Aorta (tissue), 5 donors: ENCODE measurements at regions not wholly inside any gene's neighbourhood (a gene's known extent, or its start where the extent isn't known, plus 50 kb on each side); places are given as distances from the start of the nearest gene placed in this dataset.
"Not testable (repeated sequence)": the region's sequence is repeated elsewhere in the genome, so short reads cannot be mapped to it uniquely, and the experiment has no call there.

Experiments used
- ATAC-seq: fragments of 200-7000 bp; cut with Tn5 transposase; one replicate; pipeline ENCODE4 v1.9.1; 2022; ENCODE audit warnings: moderate library complexity; ENCODE audit not compliant: low FRiP score
- DNase-seq, 2 donors: peaks; one replicate each; pipeline ENCODE4 v3.0.0-alpha.2; 2020
- H3K27ac ChIP-seq, 2 donors: one replicate each; pipeline ENCODE4 v1.5.1; 2013; ENCODE audit warnings: low read length in 2 of 2, mild to moderate bottlenecking in 2 of 2, moderate library complexity in 2 of 2, control low read depth in 1 of 2, inconsistent platforms in 1 of 2, low read depth in 1 of 2
- H3K27me3 ChIP-seq, 2 donors: one replicate each; pipeline ENCODE4 v1.6.1; 2013; ENCODE audit warnings: control low read depth in 1 of 2, low read length in 1 of 2, mild to moderate bottlenecking in 1 of 2, moderate library complexity in 1 of 2; ENCODE audit not compliant: insufficient read depth in 2 of 2, control insufficient read depth in 1 of 2
- H3K36me3 ChIP-seq, 2 donors: one replicate each; pipeline ENCODE4 v1.6.1; 2013; ENCODE audit warnings: control low read depth in 1 of 2, low read length in 1 of 2, mild to moderate bottlenecking in 1 of 2; ENCODE audit not compliant: insufficient read depth in 2 of 2, control insufficient read depth in 1 of 2
- H3K4me1 ChIP-seq, 2 donors: one replicate each; pipeline ENCODE4 v1.6.1; 2013; ENCODE audit warnings: low read length in 2 of 2, control low read depth in 1 of 2, mild to moderate bottlenecking in 1 of 2, moderate library complexity in 1 of 2; ENCODE audit not compliant: insufficient read depth in 2 of 2, control insufficient read depth in 1 of 2
- H3K4me3 ChIP-seq, 2 donors: one replicate each; pipeline ENCODE4 v1.5.1; 2013; ENCODE audit warnings: low read length in 2 of 2, control low read depth in 1 of 2, mild to moderate bottlenecking in 1 of 2
- H3K9me3 ChIP-seq: one replicate; pipeline ENCODE4 v1.6.1; 2013; ENCODE audit warnings: mild to moderate bottlenecking, low read length; ENCODE audit not compliant: control insufficient read depth
- WGBS, 2 donors: extraction: QIAGEN DNeasy Blood & Tissue Kit; methylation state at CpG; one replicate each; pipeline ENCODE4 v1.1.7; 2013; 5-methylcytosine and 5-hydroxymethylcytosine counted together
- intact Hi-C, 2 donors: fragments of 100-400 bp; cut with DNase I; formaldehyde crosslinking; loops; one replicate each; pipeline versions ENCODE4 v1.14.2 to v1.15.0; 2022
- donor health status: healthy with polysubstance abuse.
- donor health status: Bipolar disorder and iron deficiency.
- donor health status: DM: no; HTN: no; CAD: no.
- donor health status: DM: no; HTN: no; CAD: no.
- donor health status: DM: yes; HTN: yes; CAD: no.

DNA sequence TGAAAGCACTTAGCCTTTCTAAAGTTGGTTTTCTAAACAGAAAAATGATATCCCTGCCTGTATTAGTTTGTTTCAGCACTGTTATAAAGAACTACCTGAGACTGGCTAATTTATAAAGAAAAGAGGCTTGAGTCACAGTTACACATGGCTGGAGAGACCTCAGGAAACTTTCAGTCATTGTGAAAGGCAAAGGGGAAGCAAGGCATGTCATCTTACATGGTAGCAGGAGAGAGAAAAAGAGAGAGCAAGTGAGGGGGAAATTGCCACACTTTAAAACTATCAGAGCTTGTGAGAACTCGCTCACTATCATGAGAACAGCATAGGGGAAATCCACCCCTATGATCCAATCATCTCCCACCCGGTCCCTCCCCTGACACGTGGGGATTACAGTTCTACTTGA lies 64.9 kb downstream of the FAM170A start:
- ATAC-seq: no peak

DNA sequence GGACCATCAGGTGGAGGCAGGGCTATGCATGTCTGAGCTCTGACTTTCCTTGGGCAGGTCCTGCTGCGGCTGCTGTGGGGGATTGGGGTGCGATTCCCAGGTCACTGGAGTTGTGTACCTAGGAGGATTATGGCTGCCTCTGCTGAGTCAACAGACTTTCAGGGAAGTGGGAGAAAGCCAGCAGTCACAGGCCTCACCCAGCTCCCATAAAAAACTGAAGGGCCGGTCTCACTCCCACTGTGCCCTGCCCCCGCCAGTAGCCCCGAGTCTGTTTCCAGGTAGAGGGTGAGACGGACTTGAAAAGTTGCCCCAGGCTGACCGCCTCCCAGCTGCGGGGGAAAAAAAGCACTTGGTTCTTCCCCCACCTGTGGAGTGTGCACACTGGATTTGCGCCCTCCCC lies 76.7 kb downstream of the FAM170A start:
- 95% methylated on average over 9 of the region's 9 CpGs for WGBS, 2 donors
- H3K27me3 ChIP-seq: no peaks in the 10 kb centered on the region
- H3K27ac ChIP-seq: no peak overlapping the region
- intact Hi-C loops: no loop called here
- H3K4me3 ChIP-seq: no peak overlapping the region
- no peak for ATAC-seq
- DNase-seq: no peak
- no peaks in the 10 kb centered on the region for H3K36me3 ChIP-seq
- H3K9me3 ChIP-seq: no peaks in the 10 kb centered on the region
- H3K4me1 ChIP-seq: no peaks in the 10 kb centered on the region

More for the DNA sequence above, 64.9 kb downstream of the FAM170A start:
- intact Hi-C loops: no loop called here
- H3K4me1 ChIP-seq: no peaks in the 10 kb centered on the region
- 77 to 80% methylated on average over 3 of the region's 3 CpGs for WGBS, 2 donors
- H3K27ac ChIP-seq: no peak overlapping the region
- no peaks in the 10 kb centered on the region for H3K27me3 ChIP-seq
- H3K36me3 ChIP-seq: no peaks in the 10 kb centered on the region
- no peaks in the 10 kb centered on the region for H3K9me3 ChIP-seq
- DNase-seq: no peak
- no peak overlapping the region for H3K4me3 ChIP-seq

DNA sequence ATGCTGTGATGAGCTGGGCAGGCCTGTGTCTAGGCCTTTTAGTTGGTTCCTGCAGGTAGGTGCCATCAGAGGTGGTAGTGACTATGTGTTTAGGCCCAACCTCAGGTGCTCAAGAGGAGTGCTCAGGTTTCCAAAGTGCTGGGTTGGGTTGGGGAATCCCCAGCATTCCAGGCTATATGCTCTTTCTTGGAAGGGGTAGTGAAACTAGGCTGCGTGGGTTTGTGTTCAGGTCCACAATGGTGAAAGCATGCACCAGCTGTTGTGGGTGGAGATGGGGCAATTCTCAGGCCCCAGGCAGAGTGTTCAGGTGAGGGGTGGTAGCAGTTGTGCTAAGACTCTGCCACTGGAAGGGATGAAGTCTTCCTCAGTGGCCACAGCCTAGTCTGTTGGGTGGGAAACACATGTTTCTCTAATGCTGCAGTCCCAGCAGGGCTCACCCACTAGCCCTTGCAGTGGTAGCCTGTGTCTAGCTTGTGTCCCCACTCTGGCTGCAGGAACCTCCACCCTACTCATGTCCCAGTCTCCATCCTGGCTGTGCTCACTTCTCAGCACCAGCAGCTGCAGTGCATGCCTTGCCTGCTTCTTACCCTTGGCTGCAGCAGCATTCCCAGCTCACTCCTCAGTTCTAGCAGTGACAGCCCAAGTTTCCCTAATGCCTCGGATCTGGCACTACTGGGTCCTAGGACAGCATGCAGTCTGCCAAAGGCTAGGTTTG lies 78.9 kb downstream of the FAM170A start:
- intact Hi-C loops: no loop called here
- Histone ChIP-seq H3K4me3 (no peak overlapping the region), H3K4me1 (no peaks in the 10 kb centered on the region), H3K27ac (no peak overlapping the region), H3K27me3 (no peaks in the 10 kb centered on the region), H3K36me3 (no peaks in the 10 kb centered on the region), H3K9me3 (no peaks in the 10 kb centered on the region)
- WGBS, 2 donors: 87 to 88% methylated on average over 2 of the region's 2 CpGs
- DNase-seq (no peak), ATAC-seq (no peak)

DNA sequence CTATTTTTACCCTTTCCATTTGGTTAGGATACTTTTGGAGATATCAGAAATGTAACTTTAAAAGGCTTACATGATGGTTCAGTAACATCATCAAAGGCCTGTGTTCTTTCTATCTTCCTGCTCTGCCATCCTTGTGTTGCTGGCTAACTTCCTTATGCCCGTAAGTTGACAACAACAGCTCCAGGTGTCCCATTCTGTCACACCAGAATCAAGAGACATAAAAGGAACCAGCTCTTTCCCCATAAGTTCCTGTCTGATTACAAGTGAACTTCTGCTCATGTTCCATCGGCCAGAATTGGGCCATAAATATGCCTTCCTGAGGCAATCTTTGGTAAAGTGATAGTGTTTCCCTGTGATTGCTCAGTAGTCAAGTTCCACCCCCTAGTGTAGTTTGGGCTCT lies 92.4 kb downstream of the FAM170A start:
- Histone ChIP-seq H3K27ac (no peak overlapping the region), H3K36me3 (no peaks in the 10 kb centered on the region), H3K9me3 (peaks cover 1% of the 10 kb centered on the region), H3K4me3 (no peak overlapping the region), H3K4me1 (no peaks in the 10 kb centered on the region), H3K27me3 (no peaks in the 10 kb centered on the region)
- DNase-seq (no peak), ATAC-seq (no peak)
- intact Hi-C loops: no loop called here
- 71 to 79% methylated on average over 2 of the region's 2 CpGs for WGBS, 2 donors

DNA sequence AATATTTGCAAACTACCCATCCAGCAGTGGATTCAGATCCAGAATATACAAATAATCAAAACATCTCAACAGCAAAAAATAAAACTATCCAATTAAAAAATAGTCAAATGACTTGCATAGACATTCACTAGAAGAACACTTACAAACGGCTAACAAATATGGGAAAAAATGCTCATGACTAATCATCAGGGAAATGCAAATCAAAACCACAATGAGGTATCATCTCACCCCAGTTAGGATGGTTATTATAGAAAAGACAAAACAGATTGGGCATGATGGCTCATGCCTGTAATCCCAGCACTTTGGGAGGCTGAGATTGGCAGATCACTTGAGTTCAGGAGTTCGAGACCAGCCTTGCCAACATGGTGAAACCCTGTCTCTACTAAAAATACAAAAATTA lies 95.9 kb downstream of the FAM170A start:
- H3K27ac ChIP-seq, H3K4me1 ChIP-seq, H3K36me3 ChIP-seq, H3K4me3 ChIP-seq, H3K9me3 ChIP-seq, H3K27me3 ChIP-seq, ATAC-seq, DNase-seq, intact Hi-C loops: not testable (repeated sequence)
- WGBS, 2 donors: 87 to 95% methylated on average over 2 of the region's 2 CpGs

DNA sequence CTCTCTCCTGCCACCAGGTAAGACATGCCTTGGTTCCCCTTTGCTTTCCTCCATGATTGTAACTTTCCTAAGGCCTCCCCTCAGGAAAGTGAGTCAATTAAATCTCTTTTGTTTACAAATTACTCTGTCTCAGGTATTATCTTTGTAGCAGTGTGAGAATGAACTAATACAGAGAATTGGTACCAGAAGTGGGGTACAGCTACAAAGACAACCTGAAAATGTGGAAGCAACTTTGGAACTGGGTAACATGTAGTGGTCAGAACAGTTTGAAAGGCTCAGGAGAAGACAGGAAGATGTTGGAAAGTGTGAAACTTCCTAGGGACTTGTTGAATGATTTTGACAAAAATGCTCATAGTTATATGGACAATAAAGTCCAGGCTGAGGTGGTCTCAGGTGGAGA lies 97.2 kb downstream of the FAM170A start:
- no peak overlapping the region for H3K27ac ChIP-seq
- ATAC-seq (no peak), DNase-seq (no peak)
- H3K9me3 ChIP-seq: peaks cover 4% of the 10 kb centered on the region
- intact Hi-C loops: no loop called here
- no peaks in the 10 kb centered on the region for H3K36me3 ChIP-seq
- no peak overlapping the region for H3K4me3 ChIP-seq
- no peaks in the 10 kb centered on the region for H3K27me3 ChIP-seq
- no peaks in the 10 kb centered on the region for H3K4me1 ChIP-seq

DNA sequence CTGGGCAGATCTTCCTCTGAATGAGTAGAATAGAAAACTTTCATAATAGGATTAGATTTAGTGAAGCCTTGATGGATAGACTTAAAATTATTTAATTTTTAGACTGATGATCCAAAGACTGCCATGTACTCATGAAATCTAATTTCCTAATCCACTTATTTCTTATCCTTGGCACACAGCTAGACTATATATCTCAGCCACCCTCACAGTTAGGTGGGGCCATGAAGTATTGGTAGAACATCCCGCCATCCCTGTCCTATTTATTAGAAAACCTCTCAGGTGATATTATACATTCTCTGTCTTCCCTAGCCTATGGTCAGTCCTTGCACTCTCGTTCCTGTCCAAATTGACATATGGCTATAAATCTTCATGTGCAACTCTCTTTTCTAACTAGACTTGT lies 110.9 kb downstream of the FAM170A start:
- 91 to 92% methylated on average over 2 of the region's 2 CpGs for WGBS, 2 donors
- Histone ChIP-seq H3K4me3 (no peak overlapping the region), H3K36me3 (no peaks in the 10 kb centered on the region), H3K27ac (no peak overlapping the region), H3K27me3 (no peaks in the 10 kb centered on the region), H3K4me1 (no peaks in the 10 kb centered on the region), H3K9me3 (no peaks in the 10 kb centered on the region)
- ATAC-seq (no peak), DNase-seq (no peak)
- intact Hi-C loops: no loop called here

DNA sequence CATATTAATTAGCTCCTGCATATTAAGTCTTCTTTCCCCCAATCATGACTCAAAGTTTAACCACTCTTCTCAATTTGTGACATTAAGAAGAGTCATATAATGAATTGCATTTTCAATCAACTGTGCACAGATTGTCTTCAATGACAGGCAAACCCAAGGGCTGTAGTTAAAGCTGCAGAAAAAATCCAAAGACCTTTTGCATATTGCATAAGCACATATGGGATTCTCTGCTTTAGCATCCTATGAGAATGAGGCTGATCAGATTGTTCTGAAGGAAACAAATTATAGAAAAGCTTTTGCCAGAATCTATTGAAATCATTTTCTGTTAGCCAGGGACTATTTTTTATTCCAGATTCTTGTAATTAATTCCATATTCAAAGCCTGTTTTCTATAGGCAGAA lies 112.3 kb downstream of the FAM170A start:
- H3K4me3 ChIP-seq: no peak overlapping the region
- no peaks in the 10 kb centered on the region for H3K4me1 ChIP-seq
- ATAC-seq: no peak
- H3K27me3 ChIP-seq: no peaks in the 10 kb centered on the region
- no peaks in the 10 kb centered on the region for H3K9me3 ChIP-seq
- intact Hi-C loops: no loop called here
- H3K36me3 ChIP-seq: no peaks in the 10 kb centered on the region
- H3K27ac ChIP-seq: no peak overlapping the region
- DNase-seq: no peak

DNA sequence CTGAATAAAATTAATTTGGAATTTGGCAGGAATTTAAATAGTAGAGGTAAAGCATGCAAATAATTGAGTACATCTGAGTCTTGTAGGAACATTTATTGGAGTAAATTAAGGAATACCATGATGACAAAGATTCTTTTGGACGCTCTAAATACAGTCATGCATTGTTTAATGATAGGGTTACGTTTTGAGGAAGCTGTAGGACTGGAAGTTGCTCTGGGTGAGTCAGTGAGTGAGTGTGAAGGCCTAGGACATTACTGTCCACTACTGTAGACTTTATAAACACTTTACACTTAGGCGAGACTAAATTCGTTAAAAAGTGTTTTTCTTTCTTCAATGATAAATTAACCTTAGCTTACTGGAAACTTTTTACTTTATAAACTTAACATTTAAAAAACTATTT lies 113.0 kb downstream of the FAM170A start:
- intact Hi-C loops: no loop called here
- no peak for DNase-seq
- no peaks in the 10 kb centered on the region for H3K36me3 ChIP-seq
- 91 to 94% methylated on average over 4 of the region's 4 CpGs for WGBS, 2 donors
- no peak overlapping the region for H3K27ac ChIP-seq
- no peak for ATAC-seq
- no peaks in the 10 kb centered on the region for H3K4me1 ChIP-seq
- no peak overlapping the region for H3K4me3 ChIP-seq
- no peaks in the 10 kb centered on the region for H3K27me3 ChIP-seq
- no peaks in the 10 kb centered on the region for H3K9me3 ChIP-seq
